GM12864 (cell line): ENCODE measurements at regions not wholly inside any gene's neighbourhood (a gene's known extent, or its start where the extent isn't known, plus 50 kb on each side); places are given as distances from the start of the nearest gene placed in this dataset.

Experiments used
- DNase-seq: peaks from one replicate; pipeline ENCODE4 v3.0.0-alpha.2; 2011; ENCODE audit warnings: low read depth
- H3K4me3 ChIP-seq: 2 replicates; pipeline ENCODE4 v1.5.1; 2011; ENCODE audit warnings: mild to moderate bottlenecking, low read depth, low read length, control low read depth
- TF ChIP-seq, protein P1 (sequence below): IDR thresholded peaks from 2 replicates; pipeline ENCODE4 v1.5.1; 2011; ENCODE audit warnings: low read depth, mild to moderate bottlenecking, moderate library complexity, low read length, control low read depth, inconsistent platforms; ENCODE audit errors: missing control alignments

- H3K4me3 ChIP-seq: no peak overlapping the region
- no peak for DNase-seq
- TF ChIP-seq, protein P1, sequence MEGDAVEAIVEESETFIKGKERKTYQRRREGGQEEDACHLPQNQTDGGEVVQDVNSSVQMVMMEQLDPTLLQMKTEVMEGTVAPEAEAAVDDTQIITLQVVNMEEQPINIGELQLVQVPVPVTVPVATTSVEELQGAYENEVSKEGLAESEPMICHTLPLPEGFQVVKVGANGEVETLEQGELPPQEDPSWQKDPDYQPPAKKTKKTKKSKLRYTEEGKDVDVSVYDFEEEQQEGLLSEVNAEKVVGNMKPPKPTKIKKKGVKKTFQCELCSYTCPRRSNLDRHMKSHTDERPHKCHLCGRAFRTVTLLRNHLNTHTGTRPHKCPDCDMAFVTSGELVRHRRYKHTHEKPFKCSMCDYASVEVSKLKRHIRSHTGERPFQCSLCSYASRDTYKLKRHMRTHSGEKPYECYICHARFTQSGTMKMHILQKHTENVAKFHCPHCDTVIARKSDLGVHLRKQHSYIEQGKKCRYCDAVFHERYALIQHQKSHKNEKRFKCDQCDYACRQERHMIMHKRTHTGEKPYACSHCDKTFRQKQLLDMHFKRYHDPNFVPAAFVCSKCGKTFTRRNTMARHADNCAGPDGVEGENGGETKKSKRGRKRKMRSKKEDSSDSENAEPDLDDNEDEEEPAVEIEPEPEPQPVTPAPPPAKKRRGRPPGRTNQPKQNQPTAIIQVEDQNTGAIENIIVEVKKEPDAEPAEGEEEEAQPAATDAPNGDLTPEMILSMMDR: no peak
Observed at GRCh38 chr15:34684351-34684750, 70.4 kb downstream of the GJD2 start.

DNA sequence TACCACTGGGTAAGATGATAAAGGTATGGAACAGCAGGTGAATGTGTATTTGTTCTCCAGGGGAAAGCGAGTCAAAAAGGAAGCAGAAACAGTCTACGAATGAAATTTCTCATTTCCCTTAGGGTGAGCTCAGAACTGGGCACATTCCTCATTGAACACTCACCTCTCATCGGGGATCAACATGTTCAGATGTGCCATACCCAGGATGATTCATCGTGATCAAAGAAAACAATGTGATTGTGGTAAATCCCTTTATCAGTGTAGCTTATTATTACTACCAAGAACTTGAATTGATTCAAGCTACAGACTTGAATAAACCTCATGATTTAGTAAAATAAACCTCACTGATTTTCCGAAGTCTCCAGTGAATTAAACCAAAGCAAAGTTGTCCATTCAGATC is 72.1 kb downstream of the GJD2 start:
- H3K4me3 ChIP-seq: no peak overlapping the region
- TF ChIP-seq, protein P1: no peak
- no peak for DNase-seq

- DNase-seq: no peak
Observed at GRCh38 chr15:34679291-34679690, 75.5 kb downstream of the GJD2 start.

DNA sequence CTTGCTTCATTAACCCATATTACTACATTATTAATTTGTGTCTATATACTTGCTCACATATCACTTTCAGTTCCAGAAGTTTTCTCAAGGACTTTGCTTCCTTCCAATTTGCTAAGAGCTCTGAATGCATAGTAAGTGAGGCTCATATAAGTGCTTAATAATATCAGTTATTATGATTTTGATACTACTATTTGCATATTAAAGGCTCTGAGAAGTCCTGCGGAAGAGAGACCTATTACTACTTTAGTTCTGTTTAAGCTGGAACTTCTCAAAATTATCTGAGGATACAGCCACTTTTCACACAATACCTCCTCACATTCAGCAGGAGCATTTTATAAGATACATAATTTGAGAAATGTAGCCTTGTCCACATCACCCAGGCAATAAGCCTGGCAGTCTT is 81.6 kb downstream of the GJD2 start:
- TF ChIP-seq, protein P1: no peak
- DNase-seq: no peak
- no peak overlapping the region for H3K4me3 ChIP-seq

More at GRCh38 chr15:34679291-34679690, 75.5 kb downstream of the GJD2 start:
- no peak overlapping the region for H3K4me3 ChIP-seq
- TF ChIP-seq, protein P1: no peak

GRCh38 chr15:34665498-34666116 is 82.2 kb upstream of the GOLGA8B start:
- TF ChIP-seq, protein P1: no peak
- H3K4me3 ChIP-seq: no peak overlapping the region
- DNase-seq: no peak

GRCh38 chr15:34664418-34664817 is 81.0 kb upstream of the GOLGA8B start:
- H3K4me3 ChIP-seq: no peak overlapping the region
- DNase-seq: no peak
- TF ChIP-seq, protein P1: no peak

GRCh38 chr15:34663101-34663500 is 79.7 kb upstream of the GOLGA8B start:
- no peak overlapping the region for H3K4me3 ChIP-seq
- no peak for DNase-seq
- TF ChIP-seq, protein P1: no peak
